ENCODE measurements at regions not wholly inside any gene's neighbourhood (a gene's known extent, or its start where the extent isn't known, plus 50 kb on each side); places are given as distances from the start of the nearest gene placed in this dataset.
"Not testable (repeated sequence)": the region's sequence is repeated elsewhere in the genome, so short reads cannot be mapped to it uniquely, and the experiment has no call there.

- TF ChIP-seq TCF7L2 (IDR thresholded peaks at IDR 0.05; ENCODE audit: borderline replicate concordance, low read depth, low read length); CTCF (tag by site-specific recombination; IDR thresholded peaks at IDR 0.05); ZNF514 (tag by site-specific recombination; IDR thresholded peaks at IDR 0.05): not testable (repeated sequence)
These were observed 98.1 kb upstream of the SEC22B start for GRCh38 chr1:120274438-120274837.
